ENCODE measurements at regions not wholly inside any gene's neighbourhood (a gene's known extent, or its start where the extent isn't known, plus 50 kb on each side); places are given as distances from the start of the nearest gene placed in this dataset.

DNA sequence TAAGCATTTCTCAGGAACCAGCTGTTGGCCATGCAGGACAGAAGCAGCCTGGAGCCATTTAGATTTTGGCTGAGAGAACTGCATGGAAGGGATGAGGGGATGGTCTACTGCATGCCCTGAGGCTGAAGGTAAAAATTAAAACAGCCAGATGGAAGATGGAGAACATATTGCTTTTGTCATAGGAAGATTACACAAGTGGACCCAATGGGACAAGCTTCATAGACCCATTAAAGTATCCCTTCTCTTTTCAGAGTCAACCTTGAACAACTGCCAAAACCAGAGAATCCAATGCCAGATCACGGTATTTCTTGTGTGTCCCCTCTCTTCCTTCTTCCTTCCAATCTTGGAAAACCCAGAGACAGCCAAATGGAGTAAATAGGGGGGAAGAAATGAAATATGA lies 253.4 kb downstream of the NR2F1-AS1 start:
- Histone ChIP-seq H3K4me3 (ENCODE audit: low read depth in 2 of 2, low read length in 2 of 2) (no peak overlapping the region), H3K27me3 (ENCODE audit: control insufficient read depth, insufficient read depth, low read length) (no peaks in the 10 kb centered on the region), H3K9me3 (ENCODE audit: control insufficient read depth, insufficient read depth, low read depth, low read length) (no peaks in the 10 kb centered on the region), H3K36me3 (ENCODE audit: control insufficient read depth, insufficient read depth, low read length) (no peaks in the 10 kb centered on the region; the same call in 1 of the 2 replicates), H3K27ac (ENCODE audit: low read length) (no peak overlapping the region), H3K4me1 (ENCODE audit: control insufficient read depth, insufficient read depth, low read length) (no peaks in the 10 kb centered on the region)
- ChIA-PET POLR2A (no interaction called here), CTCF (no interaction called here)
- TF ChIP-seq SIN3A (IDR thresholded peaks at IDR 0.05; ENCODE audit: borderline replicate concordance, insufficient read depth, low read depth, low read length) (no peak), TCF7L2 (IDR thresholded peaks at IDR 0.05; ENCODE audit: low read depth, low read length) (no peak), POLR2AphosphoS5 (IDR thresholded peaks at IDR 0.05; ENCODE audit: low read depth, low read length) (no peak)
- TF ChIP-seq, protein P1, sequence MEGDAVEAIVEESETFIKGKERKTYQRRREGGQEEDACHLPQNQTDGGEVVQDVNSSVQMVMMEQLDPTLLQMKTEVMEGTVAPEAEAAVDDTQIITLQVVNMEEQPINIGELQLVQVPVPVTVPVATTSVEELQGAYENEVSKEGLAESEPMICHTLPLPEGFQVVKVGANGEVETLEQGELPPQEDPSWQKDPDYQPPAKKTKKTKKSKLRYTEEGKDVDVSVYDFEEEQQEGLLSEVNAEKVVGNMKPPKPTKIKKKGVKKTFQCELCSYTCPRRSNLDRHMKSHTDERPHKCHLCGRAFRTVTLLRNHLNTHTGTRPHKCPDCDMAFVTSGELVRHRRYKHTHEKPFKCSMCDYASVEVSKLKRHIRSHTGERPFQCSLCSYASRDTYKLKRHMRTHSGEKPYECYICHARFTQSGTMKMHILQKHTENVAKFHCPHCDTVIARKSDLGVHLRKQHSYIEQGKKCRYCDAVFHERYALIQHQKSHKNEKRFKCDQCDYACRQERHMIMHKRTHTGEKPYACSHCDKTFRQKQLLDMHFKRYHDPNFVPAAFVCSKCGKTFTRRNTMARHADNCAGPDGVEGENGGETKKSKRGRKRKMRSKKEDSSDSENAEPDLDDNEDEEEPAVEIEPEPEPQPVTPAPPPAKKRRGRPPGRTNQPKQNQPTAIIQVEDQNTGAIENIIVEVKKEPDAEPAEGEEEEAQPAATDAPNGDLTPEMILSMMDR (IDR thresholded peaks at IDR 0.05) = no peak
- TF ChIP-seq, protein P2, sequence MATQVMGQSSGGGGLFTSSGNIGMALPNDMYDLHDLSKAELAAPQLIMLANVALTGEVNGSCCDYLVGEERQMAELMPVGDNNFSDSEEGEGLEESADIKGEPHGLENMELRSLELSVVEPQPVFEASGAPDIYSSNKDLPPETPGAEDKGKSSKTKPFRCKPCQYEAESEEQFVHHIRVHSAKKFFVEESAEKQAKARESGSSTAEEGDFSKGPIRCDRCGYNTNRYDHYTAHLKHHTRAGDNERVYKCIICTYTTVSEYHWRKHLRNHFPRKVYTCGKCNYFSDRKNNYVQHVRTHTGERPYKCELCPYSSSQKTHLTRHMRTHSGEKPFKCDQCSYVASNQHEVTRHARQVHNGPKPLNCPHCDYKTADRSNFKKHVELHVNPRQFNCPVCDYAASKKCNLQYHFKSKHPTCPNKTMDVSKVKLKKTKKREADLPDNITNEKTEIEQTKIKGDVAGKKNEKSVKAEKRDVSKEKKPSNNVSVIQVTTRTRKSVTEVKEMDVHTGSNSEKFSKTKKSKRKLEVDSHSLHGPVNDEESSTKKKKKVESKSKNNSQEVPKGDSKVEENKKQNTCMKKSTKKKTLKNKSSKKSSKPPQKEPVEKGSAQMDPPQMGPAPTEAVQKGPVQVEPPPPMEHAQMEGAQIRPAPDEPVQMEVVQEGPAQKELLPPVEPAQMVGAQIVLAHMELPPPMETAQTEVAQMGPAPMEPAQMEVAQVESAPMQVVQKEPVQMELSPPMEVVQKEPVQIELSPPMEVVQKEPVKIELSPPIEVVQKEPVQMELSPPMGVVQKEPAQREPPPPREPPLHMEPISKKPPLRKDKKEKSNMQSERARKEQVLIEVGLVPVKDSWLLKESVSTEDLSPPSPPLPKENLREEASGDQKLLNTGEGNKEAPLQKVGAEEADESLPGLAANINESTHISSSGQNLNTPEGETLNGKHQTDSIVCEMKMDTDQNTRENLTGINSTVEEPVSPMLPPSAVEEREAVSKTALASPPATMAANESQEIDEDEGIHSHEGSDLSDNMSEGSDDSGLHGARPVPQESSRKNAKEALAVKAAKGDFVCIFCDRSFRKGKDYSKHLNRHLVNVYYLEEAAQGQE (IDR thresholded peaks at IDR 0.05; ENCODE audit: insufficient read depth in 1 of 2, low read depth in 2 of 2, low read length in 1 of 2) = no peak
- BruUV-seq (replicated peaks) = no TSS peak
- in situ Hi-C loops (cut with HindIII; ENCODE audit: low pct_unique_long_range_greater_than_20kb, low sequenced_read_pairs) (no loop called here), intact Hi-C loops (cut with micrococcal nuclease; ENCODE audit: unreplicated experiment) (no loop called here)
- DNase-seq (ENCODE audit: low read depth, low spot score) = no peak
- ATAC-seq = no peak

DNA sequence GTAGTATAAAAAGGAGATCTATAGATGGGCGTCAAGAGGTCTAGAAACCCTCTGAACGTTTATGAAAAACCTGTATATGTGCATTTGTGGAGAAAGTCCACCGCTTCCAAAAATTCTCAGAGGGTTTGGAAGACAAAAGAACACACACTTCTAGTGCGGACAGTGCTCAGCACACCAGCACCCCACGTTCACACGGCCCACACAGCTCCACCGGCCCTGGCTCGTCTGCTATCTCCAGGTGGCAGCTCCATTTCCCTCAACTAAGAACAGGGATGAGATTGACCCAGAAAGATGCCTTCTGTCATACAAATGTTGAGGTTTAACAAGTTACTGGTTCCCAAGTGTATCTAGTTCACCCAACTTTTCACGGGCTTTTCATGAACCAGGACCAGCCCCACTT lies 255.1 kb downstream of the NR2F1-AS1 start:
- TF ChIP-seq, protein P2 (IDR thresholded peaks at IDR 0.05; ENCODE audit: insufficient read depth in 1 of 2, low read depth in 2 of 2, low read length in 1 of 2) = no peak
- TF ChIP-seq POLR2AphosphoS5 (IDR thresholded peaks at IDR 0.05; ENCODE audit: low read depth, low read length) (no peak), SIN3A (IDR thresholded peaks at IDR 0.05; ENCODE audit: borderline replicate concordance, insufficient read depth, low read depth, low read length) (no peak), TCF7L2 (IDR thresholded peaks at IDR 0.05; ENCODE audit: low read depth, low read length) (no peak)
- TF ChIP-seq, protein P1 (IDR thresholded peaks at IDR 0.05) = no peak
- DNase-seq (ENCODE audit: low read depth, low spot score) = no peak
- BruUV-seq (replicated peaks) = no TSS peak
- ChIA-PET CTCF (no interaction called here), POLR2A (no interaction called here)
- Histone ChIP-seq H3K4me1 (ENCODE audit: control insufficient read depth, insufficient read depth, low read length) (0 out of 2 replicates have a peak, but pooled peaks cover 3% of the 10 kb centered on the region), H3K27ac (ENCODE audit: low read length) (no peak overlapping the region), H3K36me3 (ENCODE audit: control insufficient read depth, insufficient read depth, low read length) (no peaks in the 10 kb centered on the region; the same call in 1 of the 2 replicates), H3K27me3 (ENCODE audit: control insufficient read depth, insufficient read depth, low read length) (no peaks in the 10 kb centered on the region), H3K9me3 (ENCODE audit: control insufficient read depth, insufficient read depth, low read depth, low read length) (no peaks in the 10 kb centered on the region), H3K4me3 (ENCODE audit: low read depth in 2 of 2, low read length in 2 of 2) (no peak overlapping the region)
- ATAC-seq = no peak
- intact Hi-C loops (cut with micrococcal nuclease; ENCODE audit: unreplicated experiment) = no loop called here
- in situ Hi-C loops (cut with HindIII; ENCODE audit: low pct_unique_long_range_greater_than_20kb, low sequenced_read_pairs) = no loop called here
